ENCODE measurements at regions not wholly inside any gene's neighbourhood (a gene's known extent, or its start where the extent isn't known, plus 50 kb on each side); places are given as distances from the start of the nearest gene placed in this dataset.
"Not testable (repeated sequence)": the region's sequence is repeated elsewhere in the genome, so short reads cannot be mapped to it uniquely, and the experiment has no call there.

DNA sequence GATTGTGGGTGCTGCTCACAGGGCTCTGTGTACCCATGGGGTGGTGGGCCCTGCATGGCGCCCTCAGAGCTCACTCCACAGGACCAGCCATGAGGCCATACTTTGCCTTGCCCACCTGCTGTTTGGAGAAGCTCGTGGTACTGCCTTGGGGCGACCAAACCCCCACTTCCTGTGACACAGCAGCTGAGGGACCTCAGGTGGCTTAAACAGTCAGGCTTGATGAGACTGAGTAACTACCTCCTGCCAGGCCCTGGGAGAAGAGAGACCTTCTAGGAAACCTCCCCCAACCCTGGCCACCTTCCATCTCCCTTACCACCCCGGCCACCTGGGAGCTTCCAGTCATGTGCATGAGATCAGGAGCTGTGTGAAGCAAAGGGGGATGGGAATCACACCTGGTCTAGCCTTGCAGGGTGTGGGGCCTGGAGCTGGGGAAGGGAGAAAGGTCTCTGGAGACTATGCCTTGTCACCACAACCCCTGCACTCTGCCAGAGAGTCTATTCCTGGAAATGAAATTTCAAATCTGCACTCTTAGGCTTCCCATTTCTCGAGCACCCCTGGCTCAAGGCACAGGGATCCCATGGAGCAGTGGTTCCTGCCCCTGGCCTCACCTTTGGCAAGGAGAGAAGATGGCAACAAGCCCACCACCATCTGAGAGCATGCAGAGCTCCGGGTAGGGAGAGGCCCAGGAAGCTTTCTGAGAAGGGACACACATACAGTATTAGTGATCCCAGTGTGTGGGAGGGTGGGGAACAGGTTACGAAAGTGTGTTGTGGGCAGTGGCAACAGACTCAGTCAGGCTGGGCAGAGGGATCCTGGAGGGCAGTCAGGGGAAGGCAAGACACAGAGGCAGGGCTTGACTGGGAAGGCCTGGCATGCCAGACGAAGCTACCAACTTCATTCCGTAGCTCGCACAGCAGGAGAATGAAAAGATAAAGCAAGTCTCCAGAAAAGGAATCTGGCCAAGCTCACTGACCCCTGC is 125.0 kb downstream of the URI1 start:
- H3K4me1 Mint-ChIP-seq (ENCODE audit: low read depth) = no peaks in the 10 kb centered on the region
- H3K27me3 Mint-ChIP-seq (ENCODE audit: insufficient read depth) = peaks cover 1% of the 10 kb centered on the region; the same call in 1 of the 2 replicates
- H3K9me3 Mint-ChIP-seq = peaks cover 5% of the 10 kb centered on the region; the same call in 1 of the 2 replicates

DNA sequence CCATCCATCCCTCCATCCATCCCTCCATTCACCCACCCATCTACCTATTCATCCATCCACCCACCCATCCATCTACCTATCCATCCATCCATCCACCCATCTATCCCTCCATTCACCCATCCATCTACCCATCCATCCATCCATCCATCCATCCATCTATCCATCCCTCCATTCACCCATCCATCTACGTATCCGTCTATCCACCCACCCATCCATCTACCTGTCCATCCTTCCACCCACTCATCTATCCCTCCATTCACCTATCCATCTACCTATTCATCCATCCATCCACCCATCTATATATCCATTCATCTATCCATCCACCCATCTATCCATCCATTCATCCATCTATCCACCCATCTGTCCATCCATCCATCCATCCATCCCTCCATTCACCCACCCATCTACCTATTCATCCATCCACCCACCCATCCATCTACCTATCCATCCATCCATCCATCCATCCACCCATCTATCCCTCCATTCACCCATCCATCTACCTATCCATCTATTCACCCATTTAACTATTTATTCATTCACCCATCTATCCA is 126.0 kb downstream of the URI1 start:
- DNase-seq; H3K4me3 Mint-ChIP-seq; H3K27ac Mint-ChIP-seq; H3K36me3 Mint-ChIP-seq (ENCODE audit: low read depth); H3K4me1 Mint-ChIP-seq (ENCODE audit: low read depth); H3K9me3 Mint-ChIP-seq; H3K27me3 Mint-ChIP-seq (ENCODE audit: insufficient read depth): not testable (repeated sequence)

More for the DNA sequence above, 125.0 kb downstream of the URI1 start:
- TF ChIP-seq, protein P1, sequence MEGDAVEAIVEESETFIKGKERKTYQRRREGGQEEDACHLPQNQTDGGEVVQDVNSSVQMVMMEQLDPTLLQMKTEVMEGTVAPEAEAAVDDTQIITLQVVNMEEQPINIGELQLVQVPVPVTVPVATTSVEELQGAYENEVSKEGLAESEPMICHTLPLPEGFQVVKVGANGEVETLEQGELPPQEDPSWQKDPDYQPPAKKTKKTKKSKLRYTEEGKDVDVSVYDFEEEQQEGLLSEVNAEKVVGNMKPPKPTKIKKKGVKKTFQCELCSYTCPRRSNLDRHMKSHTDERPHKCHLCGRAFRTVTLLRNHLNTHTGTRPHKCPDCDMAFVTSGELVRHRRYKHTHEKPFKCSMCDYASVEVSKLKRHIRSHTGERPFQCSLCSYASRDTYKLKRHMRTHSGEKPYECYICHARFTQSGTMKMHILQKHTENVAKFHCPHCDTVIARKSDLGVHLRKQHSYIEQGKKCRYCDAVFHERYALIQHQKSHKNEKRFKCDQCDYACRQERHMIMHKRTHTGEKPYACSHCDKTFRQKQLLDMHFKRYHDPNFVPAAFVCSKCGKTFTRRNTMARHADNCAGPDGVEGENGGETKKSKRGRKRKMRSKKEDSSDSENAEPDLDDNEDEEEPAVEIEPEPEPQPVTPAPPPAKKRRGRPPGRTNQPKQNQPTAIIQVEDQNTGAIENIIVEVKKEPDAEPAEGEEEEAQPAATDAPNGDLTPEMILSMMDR (IDR thresholded peaks at IDR 0.05) = no peak
- Mint-ChIP-seq H3K36me3 (ENCODE audit: low read depth) (no peaks in the 10 kb centered on the region), H3K4me3 (no peak overlapping the region), H3K27ac (no peak overlapping the region)
- no peak for DNase-seq

DNA sequence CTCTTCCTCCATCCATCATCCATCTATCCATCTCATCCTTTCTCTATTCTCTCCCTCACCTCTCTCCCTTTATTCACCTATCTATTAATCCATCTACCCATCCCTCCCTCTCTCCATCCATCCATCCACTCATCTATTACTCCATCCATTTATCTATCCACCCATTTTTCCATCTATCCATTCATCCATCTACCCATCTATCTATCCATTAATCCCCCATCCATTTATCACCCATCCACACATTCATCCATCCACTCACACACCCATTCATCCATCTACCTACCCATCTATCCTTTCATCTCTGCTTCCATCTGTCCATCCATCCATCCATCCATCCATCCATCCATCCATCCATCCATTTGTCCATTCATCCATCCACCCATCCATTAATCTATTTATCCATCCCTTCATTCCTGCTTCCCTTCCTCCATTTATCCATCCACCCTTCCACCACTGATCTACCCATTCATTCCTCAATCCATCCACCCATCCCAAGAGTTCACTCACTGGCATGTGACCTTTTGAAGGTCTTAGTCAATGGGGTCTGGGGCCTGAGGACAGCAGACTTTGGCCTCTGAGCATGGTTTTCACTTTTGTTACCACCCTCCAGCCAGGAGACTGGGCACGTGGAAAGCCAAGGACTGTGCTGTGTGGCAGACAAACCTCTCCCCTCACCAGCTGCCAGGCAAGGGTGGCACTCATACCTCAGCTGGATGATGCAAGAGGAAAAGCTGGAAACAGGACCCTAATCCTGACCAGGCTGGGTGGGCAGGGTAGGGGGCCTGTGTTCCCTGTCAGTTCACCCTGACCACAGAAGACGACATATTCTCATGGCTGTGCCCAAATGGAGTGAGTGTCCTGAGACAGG is 126.7 kb downstream of the URI1 start:
- H3K27ac Mint-ChIP-seq = no peak overlapping the region
- 0 out of 2 replicates have a peak, but pooled peaks cover 1% of the 10 kb centered on the region for H3K27me3 Mint-ChIP-seq (ENCODE audit: insufficient read depth)
- no peak overlapping the region for H3K4me3 Mint-ChIP-seq
- no peak for DNase-seq
- no peaks in the 10 kb centered on the region for H3K36me3 Mint-ChIP-seq (ENCODE audit: low read depth)
- peaks cover 5% of the 10 kb centered on the region; the same call in 1 of the 2 replicates for H3K9me3 Mint-ChIP-seq
- TF ChIP-seq, protein P1 (IDR thresholded peaks at IDR 0.05) = no peak
- no peaks in the 10 kb centered on the region for H3K4me1 Mint-ChIP-seq (ENCODE audit: low read depth)

DNA sequence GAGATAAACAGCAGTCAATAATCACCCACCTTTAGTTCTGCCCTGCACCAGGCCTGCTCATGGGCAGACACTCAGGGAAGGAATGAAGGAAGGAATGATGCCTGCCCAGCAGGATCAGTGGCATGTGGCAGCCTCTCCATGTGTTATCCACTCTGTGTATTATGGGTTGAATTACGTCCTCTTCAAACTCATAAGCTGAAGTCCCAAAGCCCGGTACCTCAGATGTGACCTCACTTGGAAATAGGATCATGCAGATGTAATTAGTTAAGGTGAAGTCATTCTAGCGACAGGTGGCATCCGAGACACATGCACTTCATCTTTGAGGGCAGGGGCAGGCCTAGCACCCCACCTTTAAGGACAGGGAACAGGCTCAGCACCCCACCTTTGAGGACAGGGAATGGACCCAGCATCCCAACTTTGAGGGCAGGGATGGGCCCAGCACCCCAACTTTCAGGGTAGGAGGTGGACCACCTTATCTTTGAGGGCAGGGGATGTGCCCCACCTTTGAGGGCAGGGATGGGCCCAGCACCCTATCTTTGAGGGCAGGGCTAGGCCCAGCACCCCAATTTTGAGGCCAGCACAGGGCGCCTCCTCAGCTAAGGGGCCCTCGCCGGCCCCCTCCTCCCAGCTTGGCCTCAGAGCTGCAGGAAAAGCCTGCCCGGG is 127.6 kb downstream of the URI1 start:
- Mint-ChIP-seq H3K27ac (no peak overlapping the region), H3K9me3 (peaks cover 5% of the 10 kb centered on the region; the same call in 1 of the 2 replicates), H3K4me3 (no peak overlapping the region), H3K4me1 (ENCODE audit: low read depth) (no peaks in the 10 kb centered on the region), H3K27me3 (ENCODE audit: insufficient read depth) (peaks cover 1% of the 10 kb centered on the region; the same call in 1 of the 2 replicates), H3K36me3 (ENCODE audit: low read depth) (no peaks in the 10 kb centered on the region)
- TF ChIP-seq, protein P1 (IDR thresholded peaks at IDR 0.05) = no peak
- no peak for DNase-seq

DNA sequence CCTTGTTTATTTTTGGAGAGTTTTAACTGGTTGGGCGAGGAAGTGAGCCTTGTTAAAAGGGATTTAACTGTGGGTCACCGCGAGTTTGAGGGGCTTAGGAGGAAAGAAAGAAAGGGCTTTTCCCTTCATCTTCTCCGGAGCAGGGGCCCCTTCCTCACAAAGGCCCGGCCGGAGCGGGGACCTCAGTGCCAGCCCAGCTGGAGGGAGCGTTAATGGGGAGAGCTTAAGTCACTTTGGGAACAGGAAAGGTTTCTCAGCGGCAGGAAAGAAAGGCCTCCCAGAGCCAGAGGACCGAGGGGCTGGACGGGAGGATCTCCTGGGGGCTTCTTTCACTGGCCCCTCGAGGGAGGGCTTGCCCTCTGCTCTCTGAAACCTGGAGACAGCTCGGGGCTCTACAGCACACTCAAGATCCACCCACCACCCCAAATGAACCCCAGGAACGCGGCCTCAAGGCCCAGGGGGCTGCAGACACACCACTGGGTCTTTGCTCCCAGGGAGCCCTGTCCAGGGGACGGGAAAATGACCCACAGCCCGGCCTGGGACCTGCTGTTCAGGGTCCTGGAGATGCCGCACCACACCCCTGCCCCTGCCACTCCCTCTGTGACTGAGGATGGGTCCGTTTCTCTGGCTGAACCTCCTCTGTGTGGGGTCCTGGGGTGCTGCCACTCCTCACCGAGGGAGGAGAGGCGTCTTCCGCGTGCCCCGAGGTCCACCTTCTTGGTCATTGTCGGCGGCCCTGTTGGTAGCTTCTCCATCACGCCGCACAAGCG is 128.3 kb downstream of the URI1 start:
- Mint-ChIP-seq H3K36me3 (ENCODE audit: low read depth) (no peaks in the 10 kb centered on the region), H3K27me3 (ENCODE audit: insufficient read depth) (no peaks in the 10 kb centered on the region; the same call in 1 of the 2 replicates), H3K4me1 (ENCODE audit: low read depth) (no peaks in the 10 kb centered on the region), H3K9me3 (peaks cover 5% of the 10 kb centered on the region; the same call in 1 of the 2 replicates), H3K4me3 (no peak overlapping the region), H3K27ac (no peak overlapping the region)
- TF ChIP-seq, protein P1 (IDR thresholded peaks at IDR 0.05) = no peak
- no peak for DNase-seq
